Ramos (cell line): ENCODE measurements at regions not wholly inside any gene's neighbourhood (a gene's known extent, or its start where the extent isn't known, plus 50 kb on each side); places are given as distances from the start of the nearest gene placed in this dataset.

Experiments
- in situ Hi-C: fragments of 300-500 bp; cut with MboI; formaldehyde crosslinking; loops from one replicate; pipeline ENCODE4 v1.14.3; 2022; ENCODE audit warnings: low sequenced_read_pairs; ENCODE audit not compliant: unreplicated experiment

DNA sequence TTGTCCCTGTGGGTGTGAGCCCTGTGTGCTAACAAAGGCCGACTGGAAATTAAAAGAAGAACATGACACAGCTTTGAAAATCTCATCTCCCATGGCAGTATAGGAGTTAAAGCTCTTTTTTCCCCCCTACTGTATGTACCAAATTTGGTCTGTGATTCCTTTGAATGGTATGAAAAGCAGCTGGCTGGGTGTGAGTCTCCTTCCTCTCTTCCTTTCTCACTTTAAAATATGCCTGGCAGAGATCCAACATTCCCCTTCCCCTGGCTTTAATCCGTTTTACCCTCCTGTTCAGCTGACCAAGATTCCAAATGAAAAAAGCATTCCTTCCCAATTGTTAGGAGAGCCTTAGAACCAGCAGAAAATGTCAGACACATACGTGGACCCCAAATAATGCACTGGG is 225.0 kb upstream of the CELF2 start:
- in situ Hi-C loops = no loop called here

DNA sequence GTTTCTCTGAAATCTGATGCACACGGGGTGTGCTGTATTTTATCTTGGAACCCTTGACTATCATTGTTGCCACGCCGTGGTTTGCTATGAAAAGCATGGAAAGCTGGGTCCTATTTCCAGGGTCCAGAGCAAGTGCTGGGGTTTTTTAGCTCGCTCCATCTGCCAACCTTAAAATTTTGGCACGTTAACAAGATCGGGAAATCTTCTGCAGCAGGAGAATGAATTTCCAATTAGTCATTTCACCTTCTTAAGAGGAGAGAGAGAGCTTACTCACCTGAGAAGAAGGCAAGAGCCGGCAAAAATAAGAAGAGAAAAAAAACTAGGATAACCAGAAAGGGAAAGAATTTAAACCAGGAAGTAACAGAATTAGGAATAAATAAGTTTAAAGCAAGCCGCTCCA is 223.6 kb upstream of the CELF2 start:
- in situ Hi-C loops = no loop called here

DNA sequence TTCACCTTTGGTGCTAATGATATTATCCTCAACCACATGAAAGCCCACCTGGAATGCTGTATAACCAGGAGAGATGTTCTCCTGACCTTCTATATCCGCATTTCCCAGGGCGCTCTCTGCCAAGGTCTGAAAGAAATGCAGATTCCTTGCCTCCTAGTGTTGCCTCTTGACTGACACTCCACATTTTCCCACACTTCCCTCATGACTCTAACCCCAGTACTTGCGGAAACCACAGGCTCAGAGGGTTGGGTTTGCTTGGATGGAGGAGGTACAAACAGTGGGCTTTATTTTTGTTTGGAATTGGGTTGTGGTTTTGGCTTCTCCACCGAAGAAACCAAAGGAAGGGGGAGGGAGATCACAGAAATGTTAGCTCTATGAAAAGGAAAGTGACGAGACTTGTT is 222.9 kb upstream of the CELF2 start:
- in situ Hi-C loops = no loop called here

DNA sequence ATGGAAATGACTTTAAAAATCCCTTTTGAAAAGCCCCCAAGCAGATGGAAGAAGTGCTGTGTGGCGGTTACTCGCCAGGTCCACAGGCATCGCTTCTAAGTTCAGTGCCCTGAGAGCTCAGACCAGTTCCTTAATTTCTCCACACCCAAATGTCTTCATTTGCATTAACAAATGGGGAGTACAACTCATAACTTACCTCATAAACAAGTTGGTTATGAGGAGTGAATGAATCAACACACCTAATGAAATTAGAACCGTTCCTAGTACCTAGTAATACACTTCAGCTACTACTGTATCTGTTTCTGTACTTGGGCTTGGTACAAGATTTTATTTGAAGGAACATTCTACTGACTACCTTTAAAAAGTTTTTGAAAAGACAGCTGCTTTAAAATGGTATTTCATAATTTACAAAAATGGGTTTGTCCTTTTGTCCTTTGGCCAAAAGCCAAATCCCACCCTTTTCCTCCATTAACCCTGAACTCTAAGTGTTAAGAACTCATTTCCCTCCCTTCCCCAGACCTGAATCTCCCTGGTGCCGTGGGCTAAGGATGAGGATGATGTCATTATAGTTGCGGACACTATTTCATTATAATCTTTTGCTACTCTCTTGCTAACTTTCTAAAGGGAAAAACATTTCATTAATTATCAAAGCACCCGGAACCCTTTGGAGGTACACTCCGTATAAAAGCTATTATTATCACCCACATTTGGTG is 221.5 kb upstream of the CELF2 start:
- in situ Hi-C loops = no loop called here

DNA sequence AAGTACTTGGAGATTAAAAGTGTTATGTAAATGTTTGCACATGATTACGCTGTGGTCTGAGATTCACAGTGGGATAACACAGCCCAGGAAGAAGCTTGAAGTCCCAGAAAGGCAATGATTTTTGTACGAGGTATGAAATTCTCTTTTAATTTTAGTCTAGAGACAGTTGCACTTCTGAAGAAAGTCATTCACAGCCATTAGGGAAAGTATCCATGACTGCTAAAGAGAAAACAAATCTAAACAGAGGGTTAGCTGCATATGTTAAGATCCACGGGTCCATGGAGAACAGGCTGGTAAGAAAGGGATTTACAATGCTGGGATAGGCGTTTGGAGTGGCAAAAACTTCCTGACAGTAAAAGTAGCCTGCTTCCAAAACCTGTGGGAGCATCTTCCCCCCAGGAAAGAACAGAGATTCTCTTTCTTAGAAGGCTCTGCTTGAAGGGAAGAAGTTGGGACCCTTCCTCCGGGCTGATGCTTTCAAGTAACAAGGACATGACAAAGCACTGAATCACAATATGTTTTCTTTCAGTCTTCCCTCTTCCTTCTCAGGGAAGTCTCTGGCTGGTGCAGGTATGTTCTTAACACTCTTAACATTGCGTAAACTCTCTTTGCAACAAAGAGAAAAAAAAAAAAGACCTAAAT is 220.8 kb upstream of the CELF2 start:
- in situ Hi-C loops = no loop called here

DNA sequence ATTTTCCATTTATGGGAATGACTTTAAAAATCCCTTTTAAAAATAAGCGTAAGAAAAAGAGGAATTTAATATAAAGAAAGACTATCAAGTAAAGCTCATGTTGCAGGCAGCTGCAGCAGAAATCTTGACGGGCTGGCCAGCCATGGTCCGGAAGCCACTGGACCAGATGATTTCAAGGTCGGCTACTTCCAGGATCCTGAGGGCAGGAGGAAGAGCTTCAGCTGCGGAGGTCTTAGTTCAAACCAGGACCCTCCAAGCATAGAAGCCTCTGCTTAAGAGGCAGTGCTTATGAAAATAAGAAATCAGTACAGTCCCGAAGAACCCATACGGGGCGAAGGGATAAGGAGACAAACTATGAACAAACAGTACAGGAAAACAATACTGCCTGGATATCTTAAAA is 220.2 kb upstream of the CELF2 start:
- in situ Hi-C loops = no loop called here

DNA sequence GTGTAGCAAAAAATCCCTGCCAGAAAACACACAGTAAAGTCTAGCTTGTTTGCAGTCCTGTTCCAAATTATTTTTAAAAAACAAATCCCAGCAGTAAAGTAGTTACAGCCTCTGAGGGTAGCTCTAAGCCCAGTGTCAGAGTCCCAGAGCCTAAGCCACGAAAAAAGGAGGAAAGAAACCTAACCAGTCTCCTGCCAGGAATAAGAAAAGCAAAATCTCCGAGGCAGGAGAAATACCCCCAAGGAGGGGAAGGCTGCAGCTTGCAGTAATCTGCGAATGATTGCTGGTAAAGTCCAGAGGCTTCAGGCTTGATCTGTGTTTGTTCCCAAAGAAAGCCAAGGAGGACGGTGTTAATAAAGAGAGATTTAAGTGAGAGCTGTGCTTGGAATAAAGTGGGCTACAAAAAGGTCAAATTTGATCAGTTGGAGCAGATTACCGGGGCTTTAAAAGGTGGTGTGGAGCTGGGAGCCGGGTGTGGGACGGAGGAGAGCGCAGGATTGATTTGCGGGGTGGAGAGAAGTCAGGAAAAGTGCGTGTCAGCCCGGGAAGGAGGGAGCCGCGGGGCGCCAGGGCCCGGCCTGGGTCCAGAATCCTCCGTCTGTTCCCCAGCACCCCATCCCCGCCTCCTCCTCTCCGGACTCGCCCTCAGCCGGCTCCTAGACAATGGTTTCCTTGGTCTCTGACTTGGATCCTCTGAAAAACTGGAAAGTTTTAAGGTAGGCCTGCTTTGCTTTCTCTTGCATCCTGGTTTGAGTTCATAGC is 219.4 kb upstream of the CELF2 start:
- in situ Hi-C loops = no loop called here

DNA sequence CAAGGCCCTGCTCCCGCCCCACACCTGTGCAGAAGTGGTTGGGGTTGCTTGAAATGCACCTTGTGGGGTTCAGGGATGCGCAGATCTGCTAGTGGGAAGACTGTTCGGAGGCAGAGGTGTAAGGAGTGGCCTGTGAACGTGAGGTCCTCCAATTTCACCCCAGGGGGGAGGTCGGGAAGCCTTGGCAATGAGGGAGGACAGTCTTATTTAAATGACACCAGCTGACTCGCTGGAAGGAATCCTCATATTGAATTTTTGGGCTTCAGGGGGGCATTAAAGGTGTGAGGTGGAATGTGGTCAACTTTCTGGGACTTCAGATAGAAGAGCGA is 218.8 kb upstream of the CELF2 start:
- in situ Hi-C loops = no loop called here

DNA sequence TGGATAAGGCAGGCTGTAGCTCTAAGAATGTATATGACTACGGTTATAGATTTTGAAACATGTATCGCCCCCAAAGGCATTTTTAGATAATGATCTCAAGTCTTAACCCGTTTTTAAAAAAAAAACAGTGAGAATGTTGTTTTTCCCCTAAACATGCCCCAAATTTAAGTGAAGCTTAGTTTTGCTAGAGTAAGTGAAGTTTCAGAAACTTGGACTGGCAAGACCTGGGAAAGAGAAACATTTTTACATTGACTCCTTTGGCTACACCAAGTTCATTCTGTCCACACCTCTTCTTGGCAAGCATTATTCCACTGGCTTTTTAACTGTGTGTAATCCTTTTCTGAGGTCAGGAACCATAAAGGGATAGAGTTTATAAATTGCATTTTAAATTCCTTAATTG is 216.7 kb upstream of the CELF2 start:
- in situ Hi-C loops = no loop called here

DNA sequence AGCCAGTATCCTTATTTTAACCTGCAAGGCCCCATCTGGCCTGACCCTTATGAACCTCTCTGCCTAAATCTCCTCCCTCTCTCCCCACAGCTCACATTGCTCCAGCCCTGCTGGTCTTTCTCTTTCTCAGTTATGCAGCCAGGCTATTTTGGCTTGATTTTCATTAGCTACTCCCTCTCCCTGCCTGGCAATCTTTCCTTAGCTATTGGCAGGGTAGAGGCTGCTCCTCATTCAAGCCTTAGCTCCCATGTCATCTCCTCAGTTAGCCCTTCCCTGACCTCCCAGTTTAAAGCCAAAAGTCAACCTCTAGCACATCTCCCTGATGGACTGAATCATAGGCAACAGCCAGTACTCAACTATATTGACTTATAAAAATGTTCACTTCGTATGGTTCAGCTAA is 214.4 kb upstream of the CELF2 start:
- in situ Hi-C loops = no loop called here

DNA sequence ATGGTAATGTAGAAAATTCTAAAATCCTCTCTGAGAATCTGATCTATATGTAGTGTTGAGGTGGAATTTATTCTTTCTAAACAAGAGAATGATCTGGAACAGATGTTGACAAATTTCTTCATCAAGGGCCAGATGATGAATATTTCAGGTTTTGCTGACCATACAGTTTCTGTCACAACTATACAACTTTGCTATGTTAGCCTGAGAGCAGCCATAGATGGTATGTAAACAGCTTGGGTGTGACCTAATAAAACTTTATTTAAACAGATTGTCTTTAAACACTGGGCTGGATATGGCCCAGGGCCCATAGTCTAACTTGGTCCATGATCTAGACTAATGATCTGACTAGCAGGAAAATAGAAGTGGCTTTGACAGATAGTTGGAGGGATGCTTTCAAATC is 213.6 kb upstream of the CELF2 start:
- in situ Hi-C loops = no loop called here

DNA sequence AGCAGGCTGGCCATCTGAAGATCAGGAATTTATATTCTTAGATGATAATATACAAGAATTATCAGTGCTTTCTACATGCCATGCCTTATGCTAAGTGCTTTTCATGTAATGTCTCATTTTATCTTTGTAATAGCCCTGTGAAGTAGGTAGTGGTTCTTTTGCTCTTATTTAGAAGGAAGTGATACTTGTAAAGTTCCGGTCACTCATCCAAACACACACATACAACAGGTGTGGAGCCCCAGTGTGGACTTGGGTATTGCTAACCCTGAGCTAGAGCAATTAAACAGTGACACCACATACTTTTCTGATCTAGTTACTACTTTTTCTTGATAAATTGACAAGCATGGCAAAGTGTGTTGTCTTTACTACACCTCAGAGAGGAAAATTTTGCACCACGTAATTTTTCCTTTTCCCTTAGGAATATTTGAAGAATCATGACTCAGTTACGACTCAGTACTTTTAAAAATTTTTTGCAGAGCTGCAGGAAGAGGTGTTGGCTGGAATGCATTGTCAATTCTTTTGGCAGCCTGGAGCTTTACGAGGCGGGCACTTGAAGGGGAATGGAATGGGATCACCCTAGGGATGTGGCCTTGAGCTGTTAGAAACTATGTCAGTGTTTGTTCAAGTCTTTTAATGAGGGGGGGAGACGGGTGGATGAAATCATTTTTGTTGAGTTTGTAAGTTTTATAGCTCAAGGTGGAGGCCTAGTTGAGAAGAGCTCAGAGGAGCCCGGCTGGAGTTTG is 212.5 kb upstream of the CELF2 start:
- in situ Hi-C loops = no loop called here

DNA sequence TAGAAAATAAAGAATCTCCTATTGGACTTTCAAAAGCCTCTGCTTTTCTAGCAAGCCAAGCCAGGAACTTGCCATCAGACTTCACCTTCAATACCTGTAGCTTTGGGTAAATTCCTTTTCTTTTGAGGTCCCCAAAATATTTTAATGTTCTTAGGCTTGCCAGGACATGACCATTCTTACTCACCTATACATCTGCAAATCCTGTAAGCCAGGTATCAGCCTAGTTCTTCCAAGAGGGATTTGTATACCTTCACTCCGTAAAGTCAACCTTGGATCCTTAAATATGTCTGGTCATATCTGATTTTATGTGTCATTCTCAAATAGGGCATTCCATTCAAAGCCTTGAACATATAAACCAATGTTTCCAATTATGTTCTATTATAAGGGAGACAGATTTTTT is 210.6 kb upstream of the CELF2 start:
- in situ Hi-C loops = no loop called here

DNA sequence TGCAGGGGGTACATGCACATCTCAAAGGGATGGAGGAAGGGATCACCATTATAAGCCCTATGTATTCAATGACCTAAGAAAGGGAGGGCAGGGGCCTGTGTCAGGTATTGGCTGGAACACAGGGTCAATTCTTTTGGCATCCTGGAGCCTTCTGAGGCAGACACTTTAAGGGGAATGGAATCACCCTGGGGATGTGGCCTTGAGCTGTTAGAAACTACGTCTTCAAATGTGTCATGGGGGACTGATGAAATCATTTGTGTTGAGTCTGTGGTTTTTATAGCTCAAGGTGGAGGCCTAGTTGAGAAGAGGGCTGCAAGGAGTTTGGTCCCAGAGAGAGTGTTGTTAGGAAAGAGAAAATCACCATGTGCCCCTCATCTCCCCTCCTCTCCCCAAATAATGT is 206.1 kb upstream of the CELF2 start:
- in situ Hi-C loops = no loop called here

DNA sequence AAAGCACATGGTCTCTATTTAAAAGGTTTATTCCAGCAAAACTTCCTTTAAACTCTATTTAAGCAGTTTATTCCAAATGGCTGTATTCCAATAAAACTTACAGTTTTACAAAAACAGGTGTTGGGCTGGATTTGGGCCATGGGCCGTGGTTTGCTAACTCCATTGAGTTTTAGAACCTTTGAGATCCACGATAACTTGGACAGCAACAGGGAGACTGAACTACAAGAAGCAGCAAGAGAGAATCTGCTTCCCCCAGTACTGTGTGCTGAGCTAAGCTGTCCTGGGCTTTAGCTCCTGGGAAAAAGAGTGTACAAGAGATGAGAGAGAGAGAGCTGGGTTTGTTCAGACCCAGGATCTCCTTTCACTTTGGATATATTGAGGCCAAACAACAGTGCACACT is 204.0 kb upstream of the CELF2 start:
- in situ Hi-C loops = no loop called here

DNA sequence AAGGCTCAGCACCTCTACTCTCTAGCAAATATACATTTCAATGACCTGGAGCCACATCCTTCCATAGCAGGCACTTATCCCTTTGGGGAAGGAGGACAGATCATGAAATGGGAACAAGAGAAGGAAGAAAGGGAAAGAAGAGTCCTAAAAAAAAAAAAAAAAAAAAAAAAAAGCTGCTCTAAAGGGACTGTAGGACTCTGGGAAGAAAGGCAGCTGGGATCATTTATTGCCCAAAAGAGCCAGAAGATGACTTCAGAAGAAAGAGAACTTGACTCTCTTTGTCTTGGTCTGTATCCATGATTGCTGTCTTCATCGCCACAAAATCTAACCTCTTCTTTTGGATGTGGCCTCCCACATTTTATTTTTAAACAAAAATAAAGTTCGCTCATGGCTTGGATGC is 203.6 kb upstream of the CELF2 start:
- in situ Hi-C loops = no loop called here

DNA sequence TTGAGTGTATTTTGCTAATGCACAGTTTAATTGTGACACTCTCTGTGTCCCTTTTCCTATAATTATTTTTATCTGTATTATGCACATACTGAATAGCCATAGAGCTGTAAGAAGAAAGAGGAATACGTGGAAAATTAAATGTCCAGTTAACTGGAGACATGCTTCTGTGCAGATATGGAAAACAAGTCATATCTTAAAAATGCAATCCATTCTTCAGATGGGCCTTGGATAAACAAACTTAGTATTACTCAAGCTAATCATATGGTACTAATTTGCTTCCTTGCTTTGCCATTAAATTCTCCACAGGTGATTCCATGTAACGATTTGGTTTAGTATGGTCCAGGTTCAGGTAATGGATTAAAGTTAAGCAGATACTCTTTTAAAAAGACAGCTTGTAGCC is 201.2 kb upstream of the CELF2 start:
- in situ Hi-C loops = no loop called here

DNA sequence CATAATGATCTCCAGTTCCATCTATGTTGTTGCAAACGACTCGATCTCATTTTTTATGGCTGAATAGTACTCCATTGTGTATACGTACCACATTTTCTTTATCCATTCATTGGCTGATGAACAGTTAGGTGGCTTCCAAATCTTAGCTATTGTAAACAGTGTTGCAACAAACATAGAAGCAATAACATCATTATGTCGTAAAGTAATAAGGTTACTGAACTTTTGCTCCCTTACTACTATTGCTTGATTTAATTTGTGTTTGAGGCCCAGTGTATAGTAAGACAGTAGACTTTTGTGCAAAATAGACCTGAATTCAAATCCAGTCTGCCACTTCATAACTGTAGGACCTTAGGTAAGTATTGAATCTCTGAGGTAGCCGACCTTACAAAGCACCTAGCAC is 200.1 kb upstream of the CELF2 start:
- in situ Hi-C loops = no loop called here

DNA sequence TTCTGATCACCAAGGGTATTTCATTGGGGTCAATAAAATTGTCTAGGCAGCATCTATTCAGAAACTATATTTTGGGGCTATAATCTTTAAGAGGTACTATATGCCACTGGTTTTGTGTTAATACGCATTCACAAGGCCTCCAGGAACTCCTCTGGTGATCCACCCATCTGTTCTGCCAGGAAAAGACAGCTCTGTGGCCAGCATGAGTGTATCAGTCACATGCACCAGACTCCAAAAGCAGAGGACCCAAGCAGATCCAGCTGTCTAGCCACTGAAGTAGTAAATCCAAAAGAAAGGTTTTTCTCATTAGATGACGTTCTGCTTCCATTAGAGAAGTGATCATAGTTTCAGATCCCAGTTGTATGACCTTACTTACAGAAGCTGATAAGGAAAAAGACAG is 199.6 kb upstream of the CELF2 start:
- in situ Hi-C loops = no loop called here

DNA sequence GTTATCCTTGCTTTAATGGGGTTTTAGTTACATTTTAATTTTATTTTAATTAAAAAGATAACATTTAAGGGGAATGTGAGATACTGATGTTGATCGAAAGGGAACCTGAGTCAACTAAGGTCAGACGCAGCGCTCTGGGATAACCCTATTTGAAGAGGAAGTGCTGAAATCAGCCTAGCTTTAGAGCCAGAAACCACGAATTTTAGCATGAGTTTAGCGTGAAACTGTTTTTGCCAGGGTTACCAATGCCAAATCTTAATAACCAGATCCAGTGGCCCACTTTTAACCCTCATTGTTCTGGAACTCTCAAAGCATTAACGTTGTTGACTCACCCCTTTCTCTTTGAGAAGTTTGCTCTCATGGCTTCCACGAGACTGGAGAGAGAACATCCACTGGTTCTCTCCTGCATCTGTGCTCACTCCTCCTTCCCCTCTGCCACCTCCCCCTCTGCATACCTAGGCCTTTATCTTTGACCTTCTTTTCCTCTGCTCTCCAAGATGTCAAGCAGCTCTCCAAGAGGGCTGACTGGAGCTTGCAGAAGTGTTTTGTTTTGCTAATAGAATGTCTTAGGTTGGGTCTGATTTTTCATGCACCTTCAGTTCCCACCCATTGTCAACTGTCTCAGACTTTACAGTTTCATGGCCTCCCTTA is 198.3 kb upstream of the CELF2 start:
- in situ Hi-C loops = no loop called here

DNA sequence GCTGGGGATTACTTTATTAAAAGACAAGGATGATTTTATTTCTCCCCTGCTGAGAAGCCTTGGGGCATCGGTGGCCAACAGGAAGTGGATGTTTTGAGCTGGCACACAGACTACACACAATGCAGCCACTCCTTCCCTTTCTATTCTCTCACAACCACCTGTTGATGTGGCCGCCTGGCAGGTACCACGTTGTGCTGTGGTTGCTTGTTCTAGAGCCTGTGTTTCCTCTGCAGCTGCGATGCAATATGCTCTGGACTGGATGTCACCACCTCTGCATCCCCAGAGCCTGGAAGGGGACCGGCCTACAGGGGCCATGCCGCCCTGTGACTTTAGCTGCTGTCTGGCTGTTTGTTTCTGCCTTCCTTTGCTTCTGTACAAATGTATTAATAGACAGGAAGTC is 195.7 kb upstream of the CELF2 start:
- in situ Hi-C loops = no loop called here
